Adrenal gland (tissue), 9 donors: ENCODE measurements at regions not wholly inside any gene's neighbourhood (a gene's known extent, or its start where the extent isn't known, plus 50 kb on each side); places are given as distances from the start of the nearest gene placed in this dataset.

ENCODE experiments used
- DNase-seq, 7 donors: peaks; one replicate each; pipeline ENCODE4 v3.0.0-alpha.2; 2019 to 2020
- H3K27ac ChIP-seq, 5 donors: fragments of 200-600 bp; sonication (generic) in 4 of 5; 1 replicate in 3 of 5; 2 replicates in 2 of 5; pipeline versions ENCODE4 v1.5.1 to v1.8.0; 2016 to 2020; ENCODE audit warnings: mild to moderate bottlenecking in 1 of 5
- H3K27me3 ChIP-seq: fragments of 200-600 bp; 2 replicates; pipeline ENCODE4 v1.8.0; 2021
- H3K36me3 ChIP-seq, 2 donors: fragments of 200-600 bp; replicated peaks in 1 of 2; 1 replicate in 1 of 2; 2 replicates in 1 of 2; pipeline versions ENCODE4 v1.5.1 to v1.8.0; 2018 to 2022
- H3K4me1 ChIP-seq, 2 donors: fragments of 200-600 bp; replicated peaks in 1 of 2; 1 replicate in 1 of 2; 2 replicates in 1 of 2; pipeline versions ENCODE4 v1.5.1 to v1.8.0; 2018 to 2021
- H3K4me3 ChIP-seq, 4 donors: fragments of 200-600 bp; sonication (generic) in 3 of 4; one replicate each; pipeline ENCODE4 v1.5.1; 2016 to 2018
- H3K9me3 ChIP-seq, 3 donors: fragments of 200-600 bp; sonication (generic) in 1 of 3; replicated peaks in 1 of 3; 1 replicate in 2 of 3; 2 replicates in 1 of 3; pipeline versions ENCODE4 v1.5.1 to v1.8.0; 2016 to 2021
- POLR2A ChIP-seq, 2 donors: fragments of 450-650 bp; IDR thresholded peaks; one replicate each; pipeline ENCODE4 v1.6.1; 2017; ENCODE audit warnings: antibody characterized with exemption in 2 of 2, mild to moderate bottlenecking in 2 of 2, moderate library complexity in 1 of 2
- WGBS, 4 donors: extraction: QIAGEN DNeasy Blood & Tissue Kit in 2 of 4; methylation state at CpG; one replicate each; pipeline versions ENCODE4 v1.1.5 to v1.1.7; 2013 to 2017; 5-methylcytosine and 5-hydroxymethylcytosine counted together
- intact Hi-C, 2 donors: fragments of 100-400 bp; cut with DNase I; formaldehyde crosslinking; loops; one replicate each; pipeline versions ENCODE4 v1.14.1 to v1.15.0; 2022 to 2023
- TF ChIP-seq, protein P1 (sequence below), 6 experiments: fragments of 450-650 bp in 4 of 6; fragments of 200-600 bp in 2 of 6; sonication (generic) in 1 of 6; IDR thresholded peaks; 1 replicate in 5 of 6; 2 replicates in 1 of 6; pipeline versions ENCODE4 v1.5.1 to v1.8.0; 2016 to 2021; ENCODE audit warnings: antibody characterized with exemption in 6 of 6, mild to moderate bottlenecking in 2 of 6, moderate library complexity in 1 of 6
- donor health status: healthy with polysubstance abuse.
- donor health status: Bipolar disorder and iron deficiency.
- donor health status: DM: yes; HTN: yes; CAD: no.
- donor health status: DM: no; HTN: no; CAD: no.
- donor health status: DM: no; HTN: no; CAD: no.

DNA sequence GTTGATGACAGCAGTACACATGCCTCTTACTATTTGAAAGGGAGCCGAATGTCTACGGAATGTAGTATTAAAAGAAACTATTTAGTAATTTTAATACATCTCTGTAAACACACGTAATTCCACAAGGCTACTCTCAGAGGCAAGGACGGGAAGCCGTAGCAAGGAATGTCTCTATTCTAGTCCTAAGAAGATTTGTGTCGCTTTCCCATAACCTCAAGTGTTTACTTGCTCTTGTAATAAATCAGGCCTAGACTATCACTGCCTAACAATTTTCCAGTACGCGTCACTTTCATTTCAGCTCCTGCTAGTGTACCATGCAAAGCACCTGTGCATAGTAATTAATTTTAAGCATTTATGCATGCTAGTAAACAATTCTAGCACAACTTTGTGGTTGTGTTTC is 86.7 kb downstream of the OR13H1 start:
- Histone ChIP-seq H3K4me1 (no peaks in the 10 kb centered on the region), H3K27me3 (peaks cover 33% of the 10 kb centered on the region), H3K9me3 (no peaks in the 10 kb centered on the region), H3K36me3 (no peaks in the 10 kb centered on the region), H3K4me3 (no peak overlapping the region), H3K27ac (no peak overlapping the region)
- no peak for DNase-seq
- TF ChIP-seq, protein P1, sequence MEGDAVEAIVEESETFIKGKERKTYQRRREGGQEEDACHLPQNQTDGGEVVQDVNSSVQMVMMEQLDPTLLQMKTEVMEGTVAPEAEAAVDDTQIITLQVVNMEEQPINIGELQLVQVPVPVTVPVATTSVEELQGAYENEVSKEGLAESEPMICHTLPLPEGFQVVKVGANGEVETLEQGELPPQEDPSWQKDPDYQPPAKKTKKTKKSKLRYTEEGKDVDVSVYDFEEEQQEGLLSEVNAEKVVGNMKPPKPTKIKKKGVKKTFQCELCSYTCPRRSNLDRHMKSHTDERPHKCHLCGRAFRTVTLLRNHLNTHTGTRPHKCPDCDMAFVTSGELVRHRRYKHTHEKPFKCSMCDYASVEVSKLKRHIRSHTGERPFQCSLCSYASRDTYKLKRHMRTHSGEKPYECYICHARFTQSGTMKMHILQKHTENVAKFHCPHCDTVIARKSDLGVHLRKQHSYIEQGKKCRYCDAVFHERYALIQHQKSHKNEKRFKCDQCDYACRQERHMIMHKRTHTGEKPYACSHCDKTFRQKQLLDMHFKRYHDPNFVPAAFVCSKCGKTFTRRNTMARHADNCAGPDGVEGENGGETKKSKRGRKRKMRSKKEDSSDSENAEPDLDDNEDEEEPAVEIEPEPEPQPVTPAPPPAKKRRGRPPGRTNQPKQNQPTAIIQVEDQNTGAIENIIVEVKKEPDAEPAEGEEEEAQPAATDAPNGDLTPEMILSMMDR (IDR thresholded peaks at IDR 0.05), result no peak
- 44 to 58% (median 54%) methylated on average over 8 of the region's 8 CpGs for WGBS, 4 donors
- intact Hi-C loops, result no loop called here

DNA sequence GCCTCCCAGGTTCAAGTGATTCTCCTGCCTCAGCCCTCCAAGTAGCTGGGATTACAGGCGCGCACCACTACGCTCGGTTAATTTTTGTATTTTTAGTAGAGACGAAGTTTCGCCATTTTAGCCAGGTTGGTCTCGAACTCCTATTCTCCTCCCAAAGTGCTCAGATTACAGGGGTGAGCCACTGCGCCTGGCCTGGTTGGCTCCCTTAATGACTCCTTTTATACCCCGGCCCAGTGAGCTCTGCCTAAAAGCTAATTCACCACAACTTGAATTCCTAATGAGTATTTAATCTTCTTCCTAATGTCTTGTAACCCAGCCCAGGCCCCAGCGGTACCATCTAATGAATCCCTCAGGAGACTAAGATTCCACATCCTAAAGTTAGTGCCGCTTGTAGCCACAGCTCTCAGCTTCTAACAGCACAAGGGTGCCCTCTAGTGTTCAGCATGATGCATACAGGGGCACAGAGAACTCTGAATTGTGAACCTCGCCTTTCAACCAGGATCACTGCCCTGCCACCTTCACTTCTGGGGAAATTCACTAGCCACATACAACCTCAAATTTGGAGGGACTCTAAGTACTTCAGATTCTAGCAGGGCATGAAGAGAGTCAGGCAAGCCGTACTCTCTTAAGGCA is 89.5 kb downstream of the OR13H1 start:
- intact Hi-C loops, result no loop called here
- peak; percentile 49 to 74 (median 63) for DNase-seq
- Histone ChIP-seq H3K27me3 (peaks cover 30% of the 10 kb centered on the region), H3K4me3 (no peak overlapping the region), H3K4me1 (no peaks in the 10 kb centered on the region), H3K36me3 (no peaks in the 10 kb centered on the region), H3K27ac (no peak overlapping the region), H3K9me3 (no peaks in the 10 kb centered on the region)
- TF ChIP-seq, protein P1 (IDR thresholded peaks at IDR 0.05), result peak; percentile 48 to 81 (median 66)
- no peak for TF ChIP-seq POLR2A (IDR thresholded peaks at IDR 0.05)
- WGBS, 4 donors, result 46 to 72% (median 51%) methylated on average over 11 to 13 of the region's 13 CpGs

DNA sequence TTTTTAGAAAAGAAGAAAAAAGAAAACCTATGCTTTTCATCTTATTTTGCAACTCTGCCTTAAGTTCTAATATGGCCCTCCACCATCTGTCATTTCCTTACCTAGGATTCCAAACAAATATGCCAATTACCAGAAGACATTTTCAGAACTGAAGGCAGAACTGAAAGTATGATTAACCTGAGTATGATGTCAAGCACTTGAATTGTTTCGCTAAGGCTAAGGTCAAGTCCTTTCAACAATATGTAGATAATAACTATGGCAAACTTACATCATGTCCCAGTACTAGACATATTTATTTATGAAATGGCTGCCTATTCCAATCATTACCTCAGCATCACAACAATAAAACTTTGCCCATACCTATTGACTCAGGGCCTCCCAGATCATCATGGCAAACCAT is 91.0 kb downstream of the OR13H1 start:
- WGBS, 4 donors, result 38 to 73% (median 54%) methylated on average over 1 of the region's 1 CpG
- intact Hi-C loops, result no loop called here
- no peak for DNase-seq
- no peak overlapping the region for H3K27ac ChIP-seq
- TF ChIP-seq, protein P1 (IDR thresholded peaks at IDR 0.05), result no peak
- no peak for TF ChIP-seq POLR2A (IDR thresholded peaks at IDR 0.05)
- no peak overlapping the region for H3K4me3 ChIP-seq
- H3K27me3 ChIP-seq, result peaks cover 30% of the 10 kb centered on the region
- no peaks in the 10 kb centered on the region for H3K4me1 ChIP-seq
- H3K9me3 ChIP-seq, result no peaks in the 10 kb centered on the region
- H3K36me3 ChIP-seq, result no peaks in the 10 kb centered on the region

DNA sequence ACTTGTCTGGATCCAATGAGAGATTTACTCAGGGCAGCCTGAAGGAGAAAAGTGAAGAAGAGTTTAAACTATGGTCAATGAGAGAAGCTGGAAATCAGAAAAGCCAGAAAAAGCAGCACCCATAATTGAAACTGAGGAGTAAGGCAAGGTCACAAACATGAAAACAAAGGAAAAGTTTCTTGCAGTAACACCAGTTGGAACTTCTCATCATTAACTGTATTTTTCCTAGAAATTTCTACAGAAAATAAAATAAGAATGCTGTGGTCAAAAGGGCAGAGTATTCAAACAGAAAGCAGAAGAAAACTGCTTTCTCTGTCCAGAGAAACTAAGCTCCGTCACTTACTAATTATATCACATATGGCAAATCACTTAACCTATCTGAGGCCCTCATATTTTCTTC is 102.2 kb downstream of the OR13H1 start:
- WGBS, 4 donors, result 36 to 71% (median 67%) methylated on average over 1 of the region's 1 CpG
- no peaks in the 10 kb centered on the region for H3K36me3 ChIP-seq
- TF ChIP-seq, protein P1 (IDR thresholded peaks at IDR 0.05), result no peak
- TF ChIP-seq POLR2A (IDR thresholded peaks at IDR 0.05), result no peak

More for the DNA sequence above, 102.2 kb downstream of the OR13H1 start:
- H3K9me3 ChIP-seq, result no peaks in the 10 kb centered on the region
- intact Hi-C loops, result no loop called here
- H3K27me3 ChIP-seq, result peaks cover 23% of the 10 kb centered on the region
- DNase-seq, result no peak
- H3K27ac ChIP-seq, result no peak overlapping the region
- no peak overlapping the region for H3K4me3 ChIP-seq
- no peaks in the 10 kb centered on the region for H3K4me1 ChIP-seq
